Stimulated activated CD4-positive, alpha-beta T cell treated with anti-CD3 and anti-CD28 coated beads, Interleukin-2, amount 100 ng/mL, for 48 hours (primary cell): ENCODE measurements at regions not wholly inside any gene's neighbourhood (a gene's known extent, or its start where the extent isn't known, plus 50 kb on each side); places are given as distances from the start of the nearest gene placed in this dataset.
"Not testable (repeated sequence)": the region's sequence is repeated elsewhere in the genome, so short reads cannot be mapped to it uniquely, and the experiment has no call there.

Source experiments
- DNase-seq, 2 donors: peaks; one replicate each; pipeline ENCODE4 v3.0.0-alpha.2; 2020

DNA sequence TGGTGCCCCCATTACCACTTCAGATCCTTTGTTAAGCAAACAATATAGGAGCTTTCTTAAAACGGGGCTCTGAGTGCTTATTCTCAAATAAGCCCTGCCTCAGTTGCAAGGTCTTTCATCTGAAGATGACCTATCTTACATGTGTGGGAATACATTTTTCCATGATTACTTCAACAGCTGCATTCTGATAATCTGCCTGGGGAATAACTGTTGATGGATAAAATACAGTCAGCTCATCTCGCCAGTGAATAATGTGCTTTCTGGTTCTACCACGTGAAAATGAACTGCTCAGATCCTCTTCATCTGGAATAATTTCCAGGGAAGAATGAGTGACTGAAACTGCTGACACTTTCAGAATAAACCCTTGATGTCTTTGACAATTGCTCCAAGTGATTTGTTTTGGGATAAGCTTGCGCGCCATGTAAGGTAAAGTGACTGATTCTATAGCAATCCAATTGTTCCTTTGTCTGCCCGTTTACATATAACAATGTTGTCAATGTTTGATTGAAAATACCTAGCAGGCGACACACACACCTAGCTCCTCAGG lies 161.3 kb downstream of the RTL9 start:
- no peak for DNase-seq

GRCh38 chrX:110520652-110521051 lies 162.0 kb downstream of the RTL9 start:
- not testable (repeated sequence) for DNase-seq

- DNase-seq: no peak
Measured at GRCh38 chrX:110531873-110532580, 173.4 kb downstream of the RTL9 start.

DNA sequence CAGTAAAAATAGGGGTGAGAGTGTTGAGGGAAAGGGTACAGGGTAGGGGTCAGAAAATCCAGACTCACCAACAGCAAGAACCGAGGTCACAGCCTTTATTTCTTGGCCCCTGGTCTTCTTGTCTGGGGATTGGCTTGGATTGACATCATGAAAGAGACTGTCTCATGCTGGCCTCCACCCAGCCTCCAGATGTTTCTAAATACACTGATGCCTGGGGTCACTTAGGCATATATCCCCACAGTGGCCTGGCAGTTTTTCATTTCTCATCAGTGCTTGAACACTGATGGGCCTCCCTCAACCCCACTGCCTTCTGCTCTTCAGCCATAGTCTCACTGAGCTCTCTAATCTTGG lies 173.9 kb downstream of the RTL9 start:
- DNase-seq: no peak

DNA sequence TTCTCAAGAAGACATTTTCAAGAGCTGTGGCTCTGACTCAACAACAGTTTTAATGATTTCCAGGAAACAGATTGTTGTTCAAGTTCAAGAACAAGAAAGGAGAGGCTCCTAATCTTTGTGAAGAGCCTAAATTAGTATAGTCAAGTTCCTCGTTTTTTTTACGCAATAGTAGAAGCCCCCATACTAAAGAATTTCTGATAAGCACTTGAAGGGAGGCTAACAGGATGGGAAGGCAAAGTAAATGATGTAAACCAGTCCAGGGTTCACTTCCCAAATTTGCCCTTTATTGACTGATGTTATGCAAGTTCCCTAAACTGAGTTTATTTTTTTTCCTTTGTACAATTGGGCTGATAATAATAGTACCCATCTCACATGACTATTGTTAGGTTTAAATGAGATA lies 178.2 kb downstream of the RTL9 start:
- no peak for DNase-seq

DNA sequence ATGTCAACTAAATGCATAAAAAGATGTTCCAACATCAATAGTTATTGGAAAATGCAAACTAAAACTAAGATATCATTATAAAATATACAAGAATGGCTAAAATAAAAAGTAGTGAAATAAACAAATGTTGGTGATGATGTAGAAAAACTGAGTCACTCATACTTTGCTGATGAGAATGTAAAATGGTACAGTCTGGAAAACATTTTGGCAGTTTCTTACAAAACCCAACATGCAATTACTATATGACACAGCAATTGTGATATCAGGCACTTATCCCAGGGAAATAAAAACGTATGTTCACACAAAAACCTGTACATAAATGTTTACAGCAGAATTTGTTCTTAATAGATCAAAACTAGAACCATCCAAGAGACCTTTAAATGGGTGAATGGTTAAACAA lies 182.6 kb downstream of the RTL9 start:
- no peak for DNase-seq

DNA sequence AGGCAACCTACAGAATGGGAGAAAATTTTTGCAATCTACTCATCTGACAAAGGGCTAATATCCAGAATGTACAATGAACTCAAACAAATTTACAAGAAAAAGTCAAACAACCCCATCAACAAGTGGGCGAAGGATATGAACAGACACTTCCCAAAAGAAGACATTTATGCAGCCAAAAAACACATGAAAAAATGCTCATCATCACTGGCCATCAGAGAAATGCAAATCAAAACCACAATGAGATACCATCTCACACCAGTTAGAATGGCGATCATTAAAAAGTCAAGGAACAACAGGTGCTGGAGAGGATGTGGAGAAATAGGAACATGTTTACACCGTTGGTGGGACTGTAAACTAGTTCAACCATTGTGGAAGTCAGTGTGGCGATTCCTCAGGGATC lies 192.2 kb downstream of the RTL9 start:
- DNase-seq: not testable (repeated sequence)

- DNase-seq: no peak
Measured at GRCh38 chrX:110557864-110558263, 199.2 kb downstream of the RTL9 start.

DNA sequence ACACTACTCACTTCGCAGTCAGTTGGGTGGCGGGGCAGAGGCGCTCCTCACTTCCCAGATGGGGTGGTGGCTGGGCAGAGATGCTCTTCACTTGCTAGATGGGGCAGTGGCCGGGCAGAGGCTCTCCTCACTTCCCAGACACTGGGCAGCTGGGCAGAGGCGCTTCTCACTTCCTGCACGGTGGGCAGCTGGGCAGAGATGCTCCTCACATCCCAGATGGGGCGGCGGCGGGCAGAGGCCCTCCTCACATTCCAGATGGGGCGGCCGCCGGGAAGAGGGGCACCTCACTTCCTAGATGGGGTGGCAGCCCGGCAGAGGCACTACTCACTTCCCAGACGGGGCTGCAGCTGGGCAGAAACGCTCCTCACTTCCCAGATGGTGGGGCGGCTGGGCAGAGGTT lies 199.8 kb downstream of the RTL9 start:
- no peak for DNase-seq

DNA sequence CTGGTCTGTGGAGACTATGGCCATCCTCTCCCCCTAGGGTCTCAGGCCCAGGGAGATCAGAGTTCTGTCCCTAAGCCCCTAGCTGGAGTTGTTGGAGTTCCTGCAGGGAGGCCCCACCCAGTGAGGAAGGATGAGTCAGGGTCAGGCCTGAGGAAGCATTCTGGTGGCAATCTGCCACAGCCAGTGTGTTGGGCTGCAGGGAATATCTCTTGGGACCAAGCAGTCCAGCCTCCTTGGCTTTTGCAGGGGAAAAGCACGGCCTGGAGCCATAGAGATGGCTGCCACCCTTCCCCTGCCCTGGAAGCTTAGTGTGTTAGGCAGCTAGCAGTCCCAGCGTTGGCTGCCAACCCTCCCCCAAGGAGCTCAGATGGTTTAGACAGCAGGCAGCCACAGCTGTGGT lies 202.4 kb downstream of the RTL9 start:
- no peak for DNase-seq

DNA sequence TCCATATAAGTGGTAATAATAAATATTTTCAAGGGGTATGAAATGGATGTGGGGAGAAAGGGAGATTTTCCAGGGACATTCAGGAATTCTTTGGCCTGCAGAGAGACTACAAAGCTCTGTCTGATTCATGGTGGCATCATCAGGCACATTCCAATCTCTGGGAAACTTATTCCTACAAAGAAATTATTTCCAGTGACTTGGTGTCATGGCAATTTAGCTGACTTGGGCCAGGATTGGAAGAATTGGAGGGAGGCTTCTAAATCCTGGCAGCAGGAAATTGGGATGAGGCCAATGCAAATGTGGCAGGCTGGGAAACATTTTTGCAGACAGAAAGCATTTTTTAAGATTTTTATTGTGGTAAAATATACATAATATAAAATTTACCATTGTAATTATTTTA lies 204.6 kb downstream of the RTL9 start:
- no peak for DNase-seq

- DNase-seq: no peak
Measured at GRCh38 chrX:110568441-110568840, 209.8 kb downstream of the RTL9 start.

DNA sequence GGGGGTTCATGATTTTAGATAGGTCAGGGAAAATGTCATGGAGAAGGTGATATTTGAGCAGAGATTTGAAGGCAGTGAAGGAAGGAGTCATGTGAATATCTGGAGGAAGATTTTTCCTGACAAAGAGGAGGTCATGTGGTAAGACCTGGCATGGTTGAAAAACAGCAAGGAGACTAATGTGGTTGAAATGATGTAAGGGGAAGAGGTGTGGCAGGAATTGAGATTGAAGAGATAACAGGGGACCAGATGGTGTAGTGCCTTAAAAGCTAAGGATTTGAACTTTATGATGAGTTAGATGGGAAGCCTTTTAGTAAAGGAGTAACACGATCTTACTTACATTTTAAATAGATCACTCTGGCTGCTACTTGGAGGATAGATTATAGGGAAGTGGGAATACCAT lies 210.9 kb downstream of the RTL9 start:
- no peak for DNase-seq

GRCh38 chrX:110578270-110578669 lies 217.3 kb downstream of the CHRDL1 start:
- DNase-seq: no peak

GRCh38 chrX:110584083-110584482 lies 211.5 kb downstream of the CHRDL1 start:
- DNase-seq: no peak

- no peak for DNase-seq
Measured at GRCh38 chrX:110588164-110588563, 207.5 kb downstream of the CHRDL1 start.

DNA sequence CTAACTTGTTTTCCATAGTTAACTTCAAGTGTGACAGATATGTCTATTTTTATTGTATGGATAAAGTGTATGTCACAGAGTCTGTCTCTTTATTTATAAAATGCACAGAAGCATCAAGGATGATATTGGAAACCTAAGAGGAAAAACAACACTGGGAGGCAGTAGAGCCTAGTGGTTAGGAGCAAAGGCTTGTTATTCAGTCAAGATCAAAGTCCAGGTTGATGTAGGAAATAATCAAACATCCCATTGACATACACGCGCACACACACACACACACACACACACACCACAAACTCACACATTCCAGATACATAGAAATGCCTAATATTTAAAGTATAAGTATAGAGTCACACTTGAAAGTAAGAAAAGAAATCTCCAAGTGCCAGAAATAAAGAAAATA lies 206.8 kb downstream of the CHRDL1 start:
- DNase-seq: no peak

- DNase-seq: no peak
Measured at GRCh38 chrX:110600745-110601310, 194.8 kb downstream of the CHRDL1 start.

GRCh38 chrX:110614596-110614995 lies 181.0 kb downstream of the CHRDL1 start:
- no peak for DNase-seq
